GM19043 (cell line): ENCODE measurements at regions not wholly inside any gene's neighbourhood (a gene's known extent, or its start where the extent isn't known, plus 50 kb on each side); places are given as distances from the start of the nearest gene placed in this dataset.

Experiments
- ATAC-seq: cut with Tn5 transposase; IDR thresholded peaks from one replicate; pipeline ENCODE4 v1.9.1; 2021; ENCODE audit warnings: low read depth; ENCODE audit not compliant: unreplicated experiment

GRCh38 chr10:60573336-60573735 is 183.7 kb upstream of the ANK3 start:
- ATAC-seq: no peak

DNA sequence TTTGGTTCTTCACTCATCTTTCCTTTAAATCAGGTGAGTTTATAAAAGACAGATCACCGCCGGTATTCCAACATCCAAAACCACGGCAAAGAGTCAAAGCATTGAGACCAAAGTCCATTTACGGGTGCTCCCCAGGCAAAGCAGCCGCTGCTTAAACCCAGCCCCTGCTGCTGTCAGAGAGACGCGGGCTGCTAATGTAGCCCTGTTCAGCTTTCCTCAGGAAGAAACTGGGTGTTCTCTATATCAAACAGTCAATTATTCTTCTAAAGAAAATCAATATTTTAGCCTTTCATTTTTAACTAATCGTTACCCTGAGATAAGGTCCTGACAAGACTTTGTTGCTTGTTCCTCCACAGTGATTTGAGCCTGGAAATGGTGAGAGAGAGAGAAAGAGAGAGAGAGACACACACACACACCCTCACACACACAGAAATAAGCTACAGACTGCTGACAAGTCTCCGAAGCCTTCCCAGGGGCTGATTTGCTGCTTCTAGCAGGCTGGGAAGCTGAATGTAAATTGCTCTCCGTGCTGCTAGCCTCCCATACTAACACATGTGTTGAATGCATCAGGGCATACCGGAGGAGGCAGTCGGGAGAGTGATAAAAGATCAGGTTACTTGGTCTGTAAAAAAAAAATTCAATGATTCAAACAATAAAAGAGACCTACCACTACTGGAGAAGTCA is 183.0 kb upstream of the ANK3 start:
- no peak for ATAC-seq

- no peak for ATAC-seq
Measured at GRCh38 chr10:60570896-60571295, 181.2 kb upstream of the ANK3 start.

DNA sequence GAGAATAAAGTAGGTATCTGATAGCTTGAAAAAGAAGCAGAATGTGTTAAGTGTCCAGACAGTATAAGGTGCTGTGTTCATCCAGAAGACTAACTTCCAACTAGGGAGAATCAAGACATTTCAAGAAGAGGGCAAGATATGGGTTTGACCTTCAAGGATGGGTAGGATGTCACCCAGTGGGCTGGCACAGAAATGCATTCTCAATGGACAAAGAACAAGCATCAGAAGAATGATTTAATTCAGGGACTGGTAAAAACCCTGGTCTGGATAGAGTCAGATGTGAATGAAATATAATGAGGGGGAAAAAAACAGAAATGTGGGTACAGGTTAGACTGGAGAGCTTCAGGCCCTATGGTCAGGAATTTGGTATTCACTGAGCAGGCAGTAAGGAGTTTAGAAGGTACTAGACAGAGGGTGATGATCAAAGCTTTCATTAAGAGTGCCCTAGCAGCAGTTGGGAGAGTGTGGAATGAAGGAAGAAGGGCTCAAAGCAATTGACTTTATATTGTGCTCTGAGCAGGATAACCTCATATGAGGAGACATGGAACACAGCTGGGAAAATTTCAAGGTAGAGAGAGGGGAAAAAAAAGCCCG is 180.7 kb upstream of the ANK3 start:
- no peak for ATAC-seq

GRCh38 chr10:60569681-60570080 is 180.0 kb upstream of the ANK3 start:
- ATAC-seq: no peak

- ATAC-seq: no peak
Measured at GRCh38 chr10:60566096-60566495, 176.4 kb upstream of the ANK3 start.

DNA sequence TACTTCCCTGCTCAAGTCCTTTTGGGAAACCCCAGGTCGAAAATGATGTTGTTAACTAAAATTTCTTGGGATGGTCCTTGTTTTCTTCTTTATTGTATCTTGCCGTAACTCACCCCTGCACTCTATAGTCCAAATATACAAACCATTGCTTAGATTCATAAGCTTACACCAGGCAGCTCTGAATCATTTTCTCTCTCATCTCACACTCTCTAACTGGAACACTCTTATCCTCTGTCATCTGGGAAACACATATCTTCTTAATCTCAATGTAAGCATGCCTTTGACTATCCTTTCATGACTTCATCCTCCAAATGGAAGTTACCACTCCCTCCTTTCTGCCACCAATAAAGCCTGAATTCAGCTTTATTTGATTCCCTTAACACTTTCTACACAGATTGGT is 175.8 kb upstream of the ANK3 start:
- ATAC-seq: no peak

- no peak for ATAC-seq
Measured at GRCh38 chr10:60564475-60564874, 174.8 kb upstream of the ANK3 start.

DNA sequence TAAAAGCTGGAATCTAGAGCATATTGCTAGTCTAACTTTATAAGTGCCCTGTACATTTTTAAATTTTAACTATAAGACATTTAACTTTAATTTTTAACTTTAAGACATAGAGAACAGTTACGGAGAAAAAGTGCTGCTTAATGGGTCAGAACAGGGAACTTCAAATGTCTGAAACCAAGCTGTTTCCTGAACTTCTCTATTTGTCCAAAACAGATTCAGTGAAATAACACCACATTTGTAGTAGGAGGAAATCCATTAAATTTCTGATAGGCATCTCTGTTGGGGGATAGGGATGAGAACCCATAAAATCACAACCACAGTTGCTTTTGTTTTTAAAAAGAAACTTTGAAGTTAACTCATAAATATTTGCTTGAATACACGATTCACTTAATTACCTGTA is 170.8 kb upstream of the ANK3 start:
- no peak for ATAC-seq

DNA sequence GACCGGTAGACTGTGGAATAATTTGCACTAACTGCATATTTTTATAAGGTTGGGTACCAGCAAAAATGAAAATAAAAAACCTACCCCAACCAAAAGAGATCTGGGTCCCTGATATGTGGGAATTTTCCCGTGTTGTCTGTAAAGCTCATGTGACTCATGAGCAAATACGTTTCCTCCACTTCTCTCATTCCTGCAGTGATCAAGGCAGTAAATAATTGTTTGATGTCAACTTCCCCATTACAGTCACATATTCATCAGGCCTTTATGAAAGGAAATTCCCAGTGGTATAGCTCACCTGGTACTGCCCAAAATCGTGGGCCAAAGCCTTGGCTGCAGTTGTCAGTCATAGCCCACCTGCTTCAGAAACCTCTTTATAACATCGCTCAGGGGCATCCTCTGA is 166.0 kb upstream of the ANK3 start:
- no peak for ATAC-seq

DNA sequence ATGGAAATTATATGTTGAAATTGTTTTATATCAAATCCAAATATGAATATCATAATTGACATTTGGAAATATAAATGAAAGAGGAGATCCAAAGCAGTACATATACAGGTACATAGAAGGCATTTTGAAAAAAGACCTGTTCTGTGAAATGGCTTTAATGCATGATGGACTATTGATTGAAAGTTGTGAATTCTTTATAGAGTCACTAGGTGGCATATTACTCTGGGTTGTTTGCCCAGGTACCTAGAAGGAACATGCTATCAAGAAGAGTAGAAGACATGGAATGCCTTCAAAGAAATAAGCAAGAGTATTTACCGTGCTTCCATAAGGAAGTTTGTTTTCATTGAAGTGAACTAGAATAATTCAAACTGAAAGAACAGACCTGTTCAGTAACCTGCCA is 160.0 kb upstream of the ANK3 start:
- no peak for ATAC-seq

DNA sequence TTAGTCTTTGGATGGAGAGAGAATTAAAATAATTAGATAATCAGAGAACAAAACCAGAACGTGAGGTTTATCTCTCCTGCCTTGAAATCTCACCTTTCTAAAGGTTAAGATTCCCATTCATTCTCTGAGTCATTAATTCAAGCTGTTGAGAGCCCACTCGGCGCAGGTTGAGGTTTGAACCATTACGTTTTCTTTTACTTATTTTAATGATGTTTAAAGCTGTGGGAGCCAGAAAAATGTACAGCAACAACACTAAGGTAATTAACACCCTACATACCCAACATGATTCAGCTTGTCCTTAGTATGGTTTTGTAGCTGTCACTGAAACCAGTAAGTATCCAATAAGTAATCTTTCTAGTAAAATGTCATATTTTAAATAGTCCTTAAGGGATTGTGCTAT is 153.0 kb upstream of the ANK3 start:
- no peak for ATAC-seq

DNA sequence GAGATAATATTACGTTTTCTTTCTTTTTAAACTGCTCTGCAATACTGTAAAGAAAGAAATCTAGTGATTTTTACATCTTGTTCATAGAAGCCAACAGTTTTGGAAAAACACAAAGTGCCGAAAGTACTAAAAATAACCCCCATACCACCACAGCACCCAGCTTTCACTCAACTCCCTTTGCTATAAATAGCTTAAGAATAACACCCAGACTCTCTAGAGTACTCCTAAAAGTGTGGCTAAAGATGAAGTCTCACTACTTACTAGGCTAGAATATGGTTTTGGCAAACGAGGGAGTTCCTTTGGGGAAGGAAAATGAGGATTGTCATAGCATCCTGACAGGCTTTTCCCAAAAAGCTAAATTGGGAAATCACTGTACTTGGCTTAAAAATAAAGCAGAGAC is 151.8 kb upstream of the ANK3 start:
- no peak for ATAC-seq

DNA sequence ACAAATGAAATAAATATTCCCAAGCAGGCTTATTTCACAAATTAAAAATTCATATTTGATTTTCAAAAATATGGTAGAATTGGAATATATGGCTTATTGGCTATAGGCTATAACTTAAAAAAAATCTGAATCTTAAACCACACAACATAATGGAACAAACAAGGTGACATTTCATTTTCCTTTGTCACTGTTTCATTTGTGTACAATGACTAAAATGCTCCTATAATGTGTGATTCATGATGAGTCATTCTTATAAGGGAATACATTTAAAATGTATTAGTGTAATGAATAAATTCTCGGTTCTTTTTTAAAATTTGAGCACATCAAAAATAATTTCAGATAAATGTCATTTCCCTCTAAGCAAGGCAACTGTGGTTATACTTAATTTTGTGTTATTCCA is 148.0 kb upstream of the ANK3 start:
- no peak for ATAC-seq

- no peak for ATAC-seq
Measured at GRCh38 chr10:60536529-60537114, 146.9 kb upstream of the ANK3 start.

GRCh38 chr10:60535427-60535826 is 145.8 kb upstream of the ANK3 start:
- ATAC-seq: no peak

DNA sequence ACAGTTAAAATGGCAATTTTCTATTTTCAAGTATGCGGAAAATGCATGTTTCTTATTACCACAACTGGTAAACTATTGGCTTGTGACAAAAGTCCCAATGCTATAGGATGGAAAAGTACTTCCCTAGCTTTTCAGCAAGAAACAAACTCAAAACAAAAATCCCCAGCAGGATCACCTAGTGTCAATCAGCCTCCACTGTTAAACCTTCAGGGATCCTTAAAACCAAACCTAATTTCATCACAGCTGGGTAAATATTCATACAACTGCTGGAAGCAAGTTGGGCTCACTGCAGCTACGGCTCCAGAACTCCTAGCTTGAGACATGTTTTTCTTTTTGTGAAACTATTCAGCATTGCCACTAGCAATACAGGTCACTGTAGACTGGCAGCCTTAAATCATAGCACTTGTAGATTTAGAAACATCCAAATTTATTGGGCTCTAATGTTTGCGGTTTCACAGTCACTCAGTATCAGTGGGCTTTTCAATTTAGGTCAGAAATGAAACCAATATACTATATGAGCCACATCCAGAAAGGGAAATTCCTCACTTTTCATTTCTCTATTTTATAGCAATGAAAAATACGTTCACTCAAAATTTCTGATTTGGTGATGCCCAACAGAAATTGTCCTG is 145.2 kb upstream of the ANK3 start:
- ATAC-seq: no peak

- ATAC-seq: no peak
Measured at GRCh38 chr10:60532696-60533468, 143.2 kb upstream of the ANK3 start.

DNA sequence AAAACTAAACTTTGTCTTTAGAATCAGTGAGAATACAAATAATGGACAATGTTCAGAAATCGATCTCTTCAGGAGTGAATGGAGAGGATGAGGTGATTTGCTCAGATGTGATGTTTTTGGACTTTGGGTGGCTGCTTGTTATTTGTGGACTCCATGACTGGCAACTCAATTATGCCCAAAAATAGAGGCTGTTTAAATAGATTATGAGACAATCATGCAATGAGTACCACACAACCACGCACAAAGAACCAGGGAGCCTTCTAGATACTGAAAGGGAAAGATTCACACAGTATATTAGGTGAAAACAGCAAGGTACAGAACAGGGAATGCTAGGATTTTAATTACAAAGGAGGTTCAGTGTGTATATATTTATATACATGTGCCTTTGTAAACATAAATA is 141.3 kb upstream of the ANK3 start:
- ATAC-seq: no peak

DNA sequence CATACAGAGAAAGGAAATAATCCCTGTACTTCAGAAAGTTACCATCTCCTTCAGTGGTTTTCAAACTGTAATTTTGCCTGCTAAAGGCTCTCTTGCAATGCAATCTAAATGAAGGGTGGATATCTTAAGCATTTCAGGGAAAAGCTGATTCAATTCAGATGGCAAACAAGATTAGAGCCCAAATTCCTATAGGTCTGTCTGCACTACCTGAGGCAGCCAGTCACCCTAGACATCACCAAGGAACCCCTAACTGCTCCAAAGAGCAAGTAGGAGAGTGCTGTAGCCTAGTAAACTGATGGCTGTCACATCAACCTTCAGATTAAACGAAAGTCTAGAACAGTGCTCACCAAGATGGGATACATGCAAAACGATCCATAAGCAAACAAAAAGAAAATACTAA is 138.0 kb upstream of the ANK3 start:
- no peak for ATAC-seq
